PC-9 (cell line): ENCODE measurements at regions not wholly inside any gene's neighbourhood (a gene's known extent, or its start where the extent isn't known, plus 50 kb on each side); places are given as distances from the start of the nearest gene placed in this dataset.

Source experiments
- EZH2 ChIP-seq: fragments of 200-600 bp; sonication (generic); IDR thresholded peaks from 2 replicates; pipeline ENCODE4 v1.8.0; 2017; ENCODE audit warnings: antibody characterized with exemption, low read depth
- TF ChIP-seq, protein P1 (sequence below): fragments of 200-600 bp; sonication (generic); conservative IDR thresholded peaks from 2 replicates; pipeline ENCODE4 v1.6.1; 2017; ENCODE audit warnings: mixed run types, antibody characterized with exemption, mild to moderate bottlenecking, moderate library complexity

- TF ChIP-seq, protein P1, sequence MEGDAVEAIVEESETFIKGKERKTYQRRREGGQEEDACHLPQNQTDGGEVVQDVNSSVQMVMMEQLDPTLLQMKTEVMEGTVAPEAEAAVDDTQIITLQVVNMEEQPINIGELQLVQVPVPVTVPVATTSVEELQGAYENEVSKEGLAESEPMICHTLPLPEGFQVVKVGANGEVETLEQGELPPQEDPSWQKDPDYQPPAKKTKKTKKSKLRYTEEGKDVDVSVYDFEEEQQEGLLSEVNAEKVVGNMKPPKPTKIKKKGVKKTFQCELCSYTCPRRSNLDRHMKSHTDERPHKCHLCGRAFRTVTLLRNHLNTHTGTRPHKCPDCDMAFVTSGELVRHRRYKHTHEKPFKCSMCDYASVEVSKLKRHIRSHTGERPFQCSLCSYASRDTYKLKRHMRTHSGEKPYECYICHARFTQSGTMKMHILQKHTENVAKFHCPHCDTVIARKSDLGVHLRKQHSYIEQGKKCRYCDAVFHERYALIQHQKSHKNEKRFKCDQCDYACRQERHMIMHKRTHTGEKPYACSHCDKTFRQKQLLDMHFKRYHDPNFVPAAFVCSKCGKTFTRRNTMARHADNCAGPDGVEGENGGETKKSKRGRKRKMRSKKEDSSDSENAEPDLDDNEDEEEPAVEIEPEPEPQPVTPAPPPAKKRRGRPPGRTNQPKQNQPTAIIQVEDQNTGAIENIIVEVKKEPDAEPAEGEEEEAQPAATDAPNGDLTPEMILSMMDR: no peak
- TF ChIP-seq EZH2: no peak
Measured at GRCh38 chr13:31528176-31528575, 211.2 kb upstream of the RXFP2 start.
